GM21447 (cell line): ENCODE measurements at regions not wholly inside any gene's neighbourhood (a gene's known extent, or its start where the extent isn't known, plus 50 kb on each side); places are given as distances from the start of the nearest gene placed in this dataset.

Experiments used
- ATAC-seq: cut with Tn5 transposase; IDR thresholded peaks from one replicate; pipeline ENCODE4 v1.9.1; 2021; ENCODE audit not compliant: unreplicated experiment

GRCh38 chr2:133936601-133937000 lies 317.3 kb upstream of the MGAT5 start:
- no peak for ATAC-seq

GRCh38 chr2:133937669-133938068 lies 316.2 kb upstream of the MGAT5 start:
- no peak for ATAC-seq

DNA sequence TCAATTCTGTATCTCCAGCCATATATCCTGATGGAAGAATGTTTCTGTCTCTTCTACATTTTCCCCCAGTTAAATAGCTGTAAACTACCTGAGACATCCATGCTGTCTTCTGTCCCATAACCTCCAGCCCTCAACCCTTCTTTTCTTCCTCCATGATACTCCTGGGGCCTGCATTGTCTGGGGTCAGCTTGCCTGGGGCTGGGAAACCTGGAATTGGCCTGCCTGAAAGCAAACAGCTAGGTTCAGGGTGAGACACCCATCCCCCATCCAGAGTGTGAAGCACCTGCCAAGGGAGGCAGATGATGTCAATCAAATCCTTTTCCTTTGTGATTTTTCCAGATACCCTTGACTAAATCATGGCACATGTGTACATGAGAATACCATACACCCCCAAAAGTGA lies 313.7 kb upstream of the MGAT5 start:
- no peak for ATAC-seq

DNA sequence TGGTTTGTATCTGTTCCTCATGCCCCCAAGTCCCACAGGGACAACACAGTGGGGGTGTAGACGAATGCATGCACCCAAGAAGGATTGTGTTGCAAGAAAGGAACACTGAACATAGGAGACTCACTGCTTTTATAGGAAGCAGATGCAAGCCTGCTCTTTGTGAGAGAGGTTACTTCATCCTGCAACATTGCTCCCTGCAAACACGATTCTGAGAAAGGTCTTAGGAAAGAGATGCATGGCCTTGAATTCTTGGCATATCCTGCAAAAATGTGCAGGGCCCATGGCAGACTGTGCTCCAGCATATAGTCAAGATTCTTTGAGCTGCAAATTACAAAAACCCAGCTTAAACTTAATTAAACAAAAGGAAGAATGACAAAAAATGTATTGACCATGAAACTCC lies 312.2 kb upstream of the MGAT5 start:
- no peak for ATAC-seq

DNA sequence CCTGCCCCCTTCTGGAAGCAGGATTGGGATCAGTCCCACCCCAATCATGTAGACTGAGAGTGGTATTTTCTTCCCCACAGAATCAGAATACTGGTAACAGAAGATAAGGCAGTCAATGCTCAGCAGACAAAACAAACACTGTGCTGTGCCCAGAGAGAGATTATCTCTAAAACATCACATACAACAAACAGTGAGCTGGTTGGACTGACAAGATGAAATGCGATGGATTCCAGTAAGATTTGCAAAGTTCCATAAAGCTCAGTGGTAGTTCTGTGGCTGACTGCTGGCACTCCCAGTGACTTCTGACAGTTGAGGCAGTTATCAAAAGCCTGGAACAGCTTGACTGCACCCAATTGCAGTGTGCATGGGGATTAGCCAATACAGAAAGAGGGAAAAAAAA lies 311.5 kb upstream of the MGAT5 start:
- ATAC-seq = no peak

DNA sequence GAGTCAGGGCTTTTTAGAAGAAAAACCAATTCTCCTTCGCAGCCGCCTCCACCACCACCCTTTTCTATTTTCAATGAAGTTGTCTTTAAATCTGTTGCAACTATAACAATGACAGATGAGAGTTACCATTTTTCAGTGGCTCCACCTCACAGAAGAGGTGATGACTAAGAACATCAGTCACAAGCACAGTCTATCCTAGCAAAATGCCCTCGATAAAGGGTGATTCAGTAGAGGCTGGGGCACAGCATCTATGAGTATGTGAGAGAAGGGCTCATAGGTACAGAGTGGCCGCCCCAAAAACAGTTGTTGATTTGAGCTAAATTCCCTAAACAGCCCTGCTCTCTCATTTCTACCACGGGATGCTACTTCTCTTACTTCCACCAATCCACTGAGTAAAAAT lies 310.8 kb upstream of the MGAT5 start:
- ATAC-seq = no peak

- no peak for ATAC-seq
These were observed 308.8 kb upstream of the MGAT5 start for GRCh38 chr2:133945089-133945488.

- ATAC-seq = no peak
These were observed 306.8 kb upstream of the MGAT5 start for GRCh38 chr2:133947057-133947456.

DNA sequence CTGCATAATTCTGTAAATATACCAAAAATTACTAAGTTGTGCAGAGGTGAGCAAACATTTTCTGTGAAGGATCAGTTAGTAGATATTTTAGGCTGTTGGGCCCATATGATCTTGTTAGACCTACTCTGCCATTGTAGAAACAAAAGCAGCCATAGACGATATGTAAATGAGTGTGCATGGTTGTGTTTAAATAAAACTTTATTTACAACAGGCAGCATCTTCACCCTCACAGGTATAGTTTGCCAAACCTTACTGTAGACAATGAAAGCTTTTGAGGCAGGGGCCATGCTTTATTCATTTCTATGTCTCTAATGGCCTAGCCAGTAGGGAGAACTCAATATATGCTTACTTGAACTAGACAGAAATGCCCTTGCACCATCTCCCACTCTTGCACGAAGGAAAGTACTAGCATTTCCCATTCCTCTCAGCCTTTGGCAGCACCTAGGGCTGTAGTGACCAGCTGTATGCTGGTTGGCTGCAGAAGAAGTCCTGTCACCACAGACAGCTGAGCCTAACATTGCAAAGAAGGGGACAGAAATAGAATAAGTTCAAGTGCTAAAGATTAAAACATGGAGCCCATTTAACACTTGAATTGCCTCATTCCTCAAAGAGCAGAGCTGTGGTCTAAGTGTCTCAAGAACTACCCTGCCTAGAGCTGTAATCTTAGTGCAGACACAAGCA lies 305.1 kb upstream of the MGAT5 start:
- ATAC-seq = no peak

DNA sequence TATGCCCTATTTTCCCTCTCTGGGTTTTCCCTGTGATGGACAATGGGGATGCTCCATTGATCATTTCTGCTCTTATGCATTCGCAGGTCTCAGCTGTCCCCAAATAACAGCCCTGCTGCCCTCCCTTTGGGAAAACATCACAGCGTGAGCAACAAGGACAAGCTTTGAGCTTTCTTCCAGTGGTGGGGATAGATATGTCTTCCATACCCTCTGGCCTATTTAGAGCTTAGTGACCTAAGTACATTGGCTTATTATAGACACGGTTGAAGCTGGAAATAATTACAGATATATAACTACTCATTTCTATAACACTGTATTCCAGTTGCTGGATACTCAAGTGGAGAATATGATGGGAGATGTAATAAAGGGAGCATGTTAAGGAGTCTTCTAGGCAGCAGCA lies 304.3 kb upstream of the MGAT5 start:
- no peak for ATAC-seq

DNA sequence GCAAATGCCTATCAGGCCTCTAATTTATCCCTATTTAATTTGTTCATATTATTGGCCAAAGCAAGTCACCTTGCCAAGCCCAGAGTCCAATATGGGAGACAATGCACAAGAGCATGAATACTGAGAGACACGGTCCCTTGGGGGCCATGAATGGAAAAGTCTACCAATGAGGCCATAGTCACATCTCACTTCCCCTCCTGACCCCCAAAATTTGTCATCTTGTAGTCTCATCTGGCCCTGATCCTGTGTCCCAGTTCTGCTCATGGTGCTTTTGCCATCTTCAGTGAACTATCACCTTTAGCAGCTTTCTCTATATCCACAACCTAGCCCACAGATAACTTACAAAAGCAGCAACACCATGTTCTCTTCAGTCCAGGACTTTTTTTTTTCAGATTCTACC lies 302.7 kb upstream of the MGAT5 start:
- no peak for ATAC-seq

- ATAC-seq = peak; percentile 39
These were observed 301.5 kb upstream of the MGAT5 start for GRCh38 chr2:133952420-133952819.

GRCh38 chr2:133952896-133953295 lies 301.0 kb upstream of the MGAT5 start:
- ATAC-seq = no peak

DNA sequence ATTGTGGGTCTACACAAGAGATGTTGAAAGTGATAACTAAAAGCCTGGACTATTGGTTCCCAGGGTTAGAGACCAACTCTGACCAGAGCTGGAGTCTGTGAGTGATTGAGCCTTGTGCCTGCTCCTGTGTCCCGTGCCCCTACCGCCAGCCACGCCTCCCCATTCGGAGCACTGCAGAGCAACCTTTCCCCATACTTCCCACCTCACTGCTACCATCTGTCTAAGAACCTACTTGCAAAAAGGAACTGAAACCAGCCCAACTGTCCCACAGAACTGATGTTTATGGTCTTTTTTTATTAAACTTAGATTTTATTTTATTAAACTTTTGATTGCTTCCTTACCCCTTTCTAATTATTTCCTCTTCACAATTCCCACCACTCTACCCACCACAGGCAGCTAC lies 300.3 kb upstream of the MGAT5 start:
- ATAC-seq = peak; percentile 76

- ATAC-seq = no peak
These were observed 299.2 kb upstream of the MGAT5 start for GRCh38 chr2:133954636-133955035.

- ATAC-seq = no peak
These were observed 298.7 kb upstream of the MGAT5 start for GRCh38 chr2:133955169-133955568.

DNA sequence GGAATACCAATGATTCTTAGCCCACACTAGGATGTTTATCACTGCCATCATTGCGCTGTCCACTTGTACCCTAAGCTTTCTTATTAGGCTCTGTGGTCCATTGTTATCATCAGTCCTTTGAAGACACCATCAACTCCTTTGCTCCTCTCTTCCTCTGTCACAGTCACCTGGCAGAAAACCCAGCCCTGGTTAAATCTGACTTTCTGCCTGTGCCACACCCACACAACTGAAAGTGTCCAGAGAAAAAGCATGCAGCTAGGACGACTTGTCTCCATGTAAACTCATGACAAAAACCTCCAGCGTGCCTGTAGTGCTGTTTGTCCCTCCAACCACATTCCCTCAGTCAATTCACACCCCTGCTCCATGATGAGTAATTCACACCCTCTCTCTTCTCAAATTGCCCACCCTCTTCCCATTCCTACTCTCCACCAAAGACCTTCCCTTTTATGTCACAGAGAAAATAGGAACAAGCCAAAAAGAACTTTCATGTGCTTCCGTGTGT lies 297.4 kb upstream of the MGAT5 start:
- ATAC-seq = no peak

DNA sequence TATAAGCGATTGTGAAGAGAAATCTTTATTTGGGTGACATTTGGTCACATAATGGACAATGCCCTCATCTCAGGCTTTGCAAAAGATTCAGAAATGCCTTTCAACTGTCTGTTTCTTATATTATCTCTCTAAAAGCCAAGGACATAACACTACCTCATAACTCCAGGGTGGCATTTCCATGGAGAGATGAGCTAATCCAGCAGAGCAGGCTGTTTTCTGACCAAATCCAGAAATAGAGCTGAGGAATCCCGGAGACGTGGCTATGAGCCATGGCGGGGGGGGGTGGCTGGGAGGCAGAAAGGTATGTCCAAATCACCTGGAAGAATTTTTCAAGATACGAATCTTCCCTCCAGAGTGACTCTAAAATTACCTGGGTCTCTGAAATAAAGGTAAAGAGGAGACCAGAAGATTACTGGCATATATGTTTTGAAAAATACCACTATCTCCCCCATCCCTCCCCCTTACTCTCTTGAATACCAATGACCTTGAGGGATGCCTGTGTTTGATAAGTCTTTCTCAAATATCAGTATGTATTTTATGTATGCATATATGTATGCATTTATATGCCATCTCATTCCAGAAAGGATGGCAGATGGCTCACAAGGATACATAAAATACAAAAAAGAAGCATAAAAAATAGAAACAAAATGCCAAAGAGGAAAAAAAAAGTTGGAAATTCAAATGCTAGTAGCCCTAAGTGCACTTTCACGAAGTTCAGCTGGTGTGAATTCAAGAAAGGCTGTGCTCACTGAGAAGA lies 296.0 kb upstream of the MGAT5 start:
- no peak for ATAC-seq

DNA sequence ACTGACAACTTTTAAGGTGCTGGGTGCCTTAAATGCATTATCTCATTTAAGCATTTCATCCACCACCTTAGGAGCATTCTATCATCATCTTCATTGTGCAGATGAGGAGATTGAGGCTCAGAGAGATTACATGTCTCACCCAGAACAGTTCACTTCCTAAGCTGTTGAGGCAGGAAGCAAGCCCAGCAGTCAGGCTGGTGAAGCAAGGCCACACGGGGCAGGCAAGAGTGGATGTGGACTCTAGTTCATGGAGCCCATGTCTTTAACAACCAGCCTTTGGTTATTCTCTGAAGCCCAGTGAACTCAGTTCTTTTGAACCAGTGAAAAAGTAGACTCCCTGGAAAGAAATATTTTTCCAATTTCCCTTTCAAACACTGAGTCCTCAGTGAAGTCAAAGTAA lies 294.8 kb upstream of the MGAT5 start:
- no peak for ATAC-seq

- no peak for ATAC-seq
These were observed 287.1 kb upstream of the MGAT5 start for GRCh38 chr2:133966720-133967304.

DNA sequence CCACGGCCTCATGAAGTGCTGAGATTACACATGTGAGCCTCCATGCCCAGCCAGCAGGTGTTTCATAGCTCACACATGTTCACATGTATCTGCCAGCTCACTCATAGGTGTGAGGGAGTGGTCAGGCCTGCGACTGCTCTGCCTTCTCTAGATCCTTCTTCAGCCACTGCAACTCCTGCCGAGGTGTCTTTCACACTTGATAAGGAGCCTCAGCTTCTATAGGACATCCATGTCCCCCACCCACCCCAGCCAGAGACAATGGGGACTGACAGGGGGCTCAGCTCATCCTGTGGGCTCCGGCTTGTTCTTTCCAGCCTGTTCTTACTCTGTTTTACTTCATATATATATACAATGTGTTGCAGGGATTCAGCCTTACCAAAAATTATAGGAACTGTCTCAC lies 286.5 kb upstream of the MGAT5 start:
- ATAC-seq = no peak

GRCh38 chr2:133968446-133968845 lies 285.4 kb upstream of the MGAT5 start:
- no peak for ATAC-seq
